Astrocyte of the spinal cord (primary cell): ENCODE measurements at regions not wholly inside any gene's neighbourhood (a gene's known extent, or its start where the extent isn't known, plus 50 kb on each side); places are given as distances from the start of the nearest gene placed in this dataset.
"Not testable (repeated sequence)": the region's sequence is repeated elsewhere in the genome, so short reads cannot be mapped to it uniquely, and the experiment has no call there.

Experiments
- DNase-seq: peaks from one replicate; pipeline ENCODE4 v3.0.0; 2011; ENCODE audit warnings: low read depth, low spot score
- H3K4me3 ChIP-seq: 2 replicates; pipeline ENCODE4 v1.5.1; 2011; ENCODE audit warnings: low read depth, mild to moderate bottlenecking, low read length, moderate library complexity
- CTCF ChIP-seq: IDR thresholded peaks from 2 replicates; pipeline ENCODE4 v1.5.1; 2012; ENCODE audit warnings: low read depth, mild to moderate bottlenecking, low read length, inconsistent platforms
- in situ Hi-C: cut with HindIII; loops from 2 replicates; pipeline ENCODE4 v1.10.0; 2017; ENCODE audit warnings: low sequenced_read_pairs

GRCh38 chr7:112937651-112938415, 147.6 kb upstream of the TMEM168 start:
- TF ChIP-seq CTCF = no peak
- peak; percentile 15 for DNase-seq
- in situ Hi-C loops = no loop called here
- H3K4me3 ChIP-seq = no peak overlapping the region

DNA sequence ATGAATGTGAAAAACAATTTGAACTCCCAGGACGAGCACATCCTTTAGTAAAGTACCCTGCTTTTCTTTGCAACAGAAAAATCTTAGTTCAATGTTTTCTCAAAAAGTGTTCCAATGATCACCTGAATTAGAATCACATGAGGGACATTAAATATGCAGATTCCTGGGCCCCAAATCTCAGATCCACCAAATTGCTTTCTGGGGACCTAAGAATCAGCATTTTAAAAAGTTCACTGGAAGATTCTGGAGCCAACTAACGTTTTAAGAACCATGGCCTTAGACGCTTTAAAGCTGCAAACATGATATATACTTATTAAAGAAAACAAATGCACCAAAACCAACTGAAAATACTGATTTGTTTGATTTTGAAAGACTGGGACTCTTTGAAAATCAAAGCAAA, 143.4 kb upstream of the TMEM168 start:
- no peak for TF ChIP-seq CTCF
- no peak for DNase-seq
- H3K4me3 ChIP-seq = no peak overlapping the region
- in situ Hi-C loops = no loop called here

GRCh38 chr7:112930787-112931186, 140.6 kb upstream of the TMEM168 start:
- DNase-seq = peak; percentile 80
- H3K4me3 ChIP-seq = no peak overlapping the region
- TF ChIP-seq CTCF = no peak
- in situ Hi-C loops = no loop called here

DNA sequence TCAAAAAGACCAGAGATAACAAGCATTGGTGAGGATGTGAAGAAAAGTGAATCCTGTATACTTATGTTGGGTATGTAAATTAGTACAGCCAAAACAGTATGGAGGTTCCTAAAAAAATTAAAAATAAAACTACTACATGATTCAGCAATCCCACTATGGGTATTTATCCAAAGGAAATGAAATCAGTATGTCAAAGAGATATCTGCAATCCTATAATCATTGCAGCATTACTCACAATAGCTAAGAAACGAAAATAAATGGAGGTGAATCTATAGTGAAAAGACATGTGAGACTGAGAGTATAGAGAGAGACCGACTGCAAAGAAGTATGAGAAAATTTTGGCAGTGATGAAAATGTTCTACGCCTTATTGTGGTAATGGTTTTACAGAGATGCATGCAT, 139.2 kb upstream of the TMEM168 start:
- TF ChIP-seq CTCF = no peak
- in situ Hi-C loops = no loop called here
- DNase-seq = no peak
- no peak overlapping the region for H3K4me3 ChIP-seq

- no peak overlapping the region for H3K4me3 ChIP-seq
- no peak for DNase-seq
- TF ChIP-seq CTCF = no peak
- in situ Hi-C loops = no loop called here
Observed at GRCh38 chr7:112926018-112926417, 135.8 kb upstream of the TMEM168 start.

DNA sequence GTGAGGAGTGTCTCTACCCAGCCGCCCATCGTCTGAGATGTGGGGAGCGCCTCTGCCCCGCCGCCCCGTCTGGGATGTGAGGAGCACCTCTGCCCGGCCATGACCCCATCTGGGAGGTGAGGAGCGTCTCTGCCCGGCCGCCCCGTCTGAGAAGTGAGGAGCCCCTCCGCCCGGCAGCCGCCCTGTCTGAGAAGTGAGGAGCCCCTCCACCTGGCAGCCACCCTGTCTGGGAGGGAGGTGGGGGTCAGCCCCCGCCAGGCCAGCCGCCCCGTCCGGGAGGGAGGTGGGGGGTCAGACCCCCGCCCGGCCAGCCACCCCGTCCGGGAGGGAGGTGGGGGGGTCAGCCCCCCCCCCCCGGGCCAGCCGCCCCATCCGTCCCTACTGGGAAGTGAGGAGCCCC, 132.4 kb upstream of the TMEM168 start:
- in situ Hi-C loops = not testable (repeated sequence)

GRCh38 chr7:112916431-112916830, 126.2 kb upstream of the TMEM168 start:
- in situ Hi-C loops, DNase-seq, H3K4me3 ChIP-seq: not testable (repeated sequence)

More for the DNA sequence above, 132.4 kb upstream of the TMEM168 start:
- DNase-seq, H3K4me3 ChIP-seq: not testable (repeated sequence)

- in situ Hi-C loops = no loop called here
- no peak for DNase-seq
- H3K4me3 ChIP-seq = no peak overlapping the region
- TF ChIP-seq CTCF = no peak
Observed at GRCh38 chr7:112908086-112908485, 117.9 kb upstream of the TMEM168 start.
